C4-2B (cell line): ENCODE measurements at regions not wholly inside any gene's neighbourhood (a gene's known extent, or its start where the extent isn't known, plus 50 kb on each side); places are given as distances from the start of the nearest gene placed in this dataset.

Experiments
- ZFX ChIP-seq: fragments of 450-650 bp; IDR thresholded peaks from 2 replicates; pipeline ENCODE4 v1.6.1; 2017
- TF ChIP-seq, protein P1 (sequence below): fragments of 450-650 bp; conservative IDR thresholded peaks from 2 replicates; pipeline ENCODE4 v1.5.1; 2017; ENCODE audit warnings: mild to moderate bottlenecking

- TF ChIP-seq, protein P1, sequence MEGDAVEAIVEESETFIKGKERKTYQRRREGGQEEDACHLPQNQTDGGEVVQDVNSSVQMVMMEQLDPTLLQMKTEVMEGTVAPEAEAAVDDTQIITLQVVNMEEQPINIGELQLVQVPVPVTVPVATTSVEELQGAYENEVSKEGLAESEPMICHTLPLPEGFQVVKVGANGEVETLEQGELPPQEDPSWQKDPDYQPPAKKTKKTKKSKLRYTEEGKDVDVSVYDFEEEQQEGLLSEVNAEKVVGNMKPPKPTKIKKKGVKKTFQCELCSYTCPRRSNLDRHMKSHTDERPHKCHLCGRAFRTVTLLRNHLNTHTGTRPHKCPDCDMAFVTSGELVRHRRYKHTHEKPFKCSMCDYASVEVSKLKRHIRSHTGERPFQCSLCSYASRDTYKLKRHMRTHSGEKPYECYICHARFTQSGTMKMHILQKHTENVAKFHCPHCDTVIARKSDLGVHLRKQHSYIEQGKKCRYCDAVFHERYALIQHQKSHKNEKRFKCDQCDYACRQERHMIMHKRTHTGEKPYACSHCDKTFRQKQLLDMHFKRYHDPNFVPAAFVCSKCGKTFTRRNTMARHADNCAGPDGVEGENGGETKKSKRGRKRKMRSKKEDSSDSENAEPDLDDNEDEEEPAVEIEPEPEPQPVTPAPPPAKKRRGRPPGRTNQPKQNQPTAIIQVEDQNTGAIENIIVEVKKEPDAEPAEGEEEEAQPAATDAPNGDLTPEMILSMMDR: no peak
- no peak for TF ChIP-seq ZFX
Observed at GRCh38 chr5:67815455-67816391, 399.8 kb upstream of the PIK3R1 start.
